HG03520 (cell line): ENCODE measurements at regions not wholly inside any gene's neighbourhood (a gene's known extent, or its start where the extent isn't known, plus 50 kb on each side); places are given as distances from the start of the nearest gene placed in this dataset.
"Not testable (repeated sequence)": the region's sequence is repeated elsewhere in the genome, so short reads cannot be mapped to it uniquely, and the experiment has no call there.

Experiments used
- ATAC-seq: cut with Tn5 transposase; IDR thresholded peaks from one replicate; pipeline ENCODE4 v1.9.1; 2021; ENCODE audit warnings: mild to moderate bottlenecking, moderate library complexity; ENCODE audit not compliant: unreplicated experiment

DNA sequence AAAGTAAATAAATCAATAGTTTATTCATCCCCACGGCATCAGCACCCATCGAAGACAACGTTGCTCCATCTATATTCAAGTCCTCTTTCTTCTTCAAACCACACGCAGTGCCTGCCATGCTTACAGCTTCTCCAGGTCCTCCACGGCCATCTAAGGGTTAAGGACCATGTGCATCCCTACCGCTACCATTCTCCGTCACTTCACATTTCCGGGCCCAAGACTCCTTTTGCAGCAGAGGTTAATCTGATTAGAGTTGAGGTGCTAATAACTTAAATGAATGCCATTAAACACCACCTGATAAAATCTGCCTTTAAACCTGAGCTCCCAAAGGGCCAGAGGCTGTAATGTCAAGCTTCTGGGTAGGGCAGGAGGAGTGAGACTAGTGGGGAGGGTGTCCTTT lies 79.7 kb upstream of the CCND2 start:
- ATAC-seq: no peak

DNA sequence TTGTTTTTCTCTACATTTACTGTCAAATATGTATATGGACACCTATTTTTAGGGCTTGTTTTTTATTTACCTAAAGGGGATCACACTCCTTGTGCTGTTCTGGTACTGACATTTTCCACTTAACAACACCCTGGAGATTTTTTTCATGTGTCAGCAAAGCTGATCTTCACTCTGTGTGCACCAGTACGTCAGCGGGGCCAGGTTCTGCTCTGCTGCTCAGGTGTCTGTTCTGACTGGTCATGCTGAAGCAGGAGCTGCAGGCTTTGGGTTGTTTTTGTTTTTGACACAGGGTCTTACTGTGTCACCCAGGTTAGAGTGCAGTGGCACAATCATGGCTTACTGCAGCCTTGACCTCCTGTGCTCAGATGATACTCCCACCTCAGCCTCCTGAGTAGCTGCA lies 81.9 kb upstream of the CCND2 start:
- no peak for ATAC-seq

DNA sequence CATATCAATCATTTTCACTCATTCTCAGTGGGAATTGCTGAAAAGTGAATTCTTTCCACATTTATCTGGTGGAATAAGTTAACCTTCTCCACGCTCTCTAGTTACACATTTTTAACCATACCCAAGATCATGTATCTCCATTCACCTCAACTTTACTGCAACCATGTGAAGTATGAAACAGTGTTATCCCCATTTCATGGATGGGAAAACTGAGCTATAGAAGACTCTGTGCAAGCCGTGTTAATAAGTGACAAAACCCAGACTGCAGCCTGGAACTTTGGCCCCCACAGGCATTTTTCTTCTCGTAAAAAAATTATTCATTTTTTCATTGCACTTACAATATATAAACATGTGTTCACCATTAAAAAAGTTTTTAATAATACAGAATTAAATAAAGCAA lies 82.4 kb upstream of the CCND2 start:
- ATAC-seq: no peak

DNA sequence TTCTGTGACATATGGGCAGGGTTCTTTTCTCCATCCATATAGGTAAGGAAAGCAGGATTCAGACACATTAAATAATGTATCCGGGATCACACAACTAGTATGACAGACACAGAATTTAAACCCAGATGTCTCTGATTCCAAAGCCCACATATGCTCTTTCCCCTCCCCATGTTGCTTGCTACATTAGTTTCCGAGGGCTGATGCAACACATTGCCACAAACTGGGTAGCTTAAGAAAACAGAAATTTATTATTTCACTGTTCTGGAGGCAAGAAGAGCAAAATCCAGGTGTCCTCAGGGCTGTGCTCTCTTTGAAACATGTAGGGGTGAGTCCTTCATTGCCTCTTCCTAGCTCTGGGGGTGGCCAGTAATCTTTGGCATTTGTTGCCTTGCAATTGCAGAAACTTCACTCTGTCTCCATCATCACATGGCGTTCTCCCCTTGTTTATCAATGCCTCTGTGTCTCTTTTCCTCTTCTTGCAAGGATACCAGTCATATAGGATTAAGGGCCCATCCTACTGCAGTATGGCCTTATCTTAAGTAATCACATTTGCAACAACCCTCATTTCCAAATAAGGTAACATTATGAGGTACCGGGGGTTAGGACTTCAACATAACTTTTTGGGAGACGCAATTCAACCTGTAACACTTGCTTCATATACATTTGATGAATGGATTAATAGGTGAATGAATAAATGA lies 83.0 kb upstream of the CCND2 start:
- no peak for ATAC-seq

DNA sequence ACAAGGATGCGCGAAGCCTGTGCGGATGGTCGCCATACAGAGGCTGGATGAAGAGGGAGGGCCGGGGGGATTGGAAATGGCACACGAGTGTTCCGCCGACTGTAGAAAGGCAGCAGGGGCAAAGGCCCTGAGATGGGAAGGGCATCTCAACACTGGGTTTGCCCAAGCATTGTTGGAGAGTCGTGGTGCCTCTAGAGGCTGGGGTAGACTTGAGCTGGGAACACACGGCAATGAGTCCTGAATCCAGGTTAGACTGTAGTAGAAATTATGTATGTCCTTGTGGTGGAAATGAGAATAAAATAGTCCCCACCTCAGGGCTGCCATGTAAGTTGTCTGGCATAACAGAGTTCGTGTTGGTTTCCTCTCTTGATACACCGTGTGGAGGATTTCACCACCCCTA lies 83.8 kb upstream of the CCND2 start:
- ATAC-seq: no peak

DNA sequence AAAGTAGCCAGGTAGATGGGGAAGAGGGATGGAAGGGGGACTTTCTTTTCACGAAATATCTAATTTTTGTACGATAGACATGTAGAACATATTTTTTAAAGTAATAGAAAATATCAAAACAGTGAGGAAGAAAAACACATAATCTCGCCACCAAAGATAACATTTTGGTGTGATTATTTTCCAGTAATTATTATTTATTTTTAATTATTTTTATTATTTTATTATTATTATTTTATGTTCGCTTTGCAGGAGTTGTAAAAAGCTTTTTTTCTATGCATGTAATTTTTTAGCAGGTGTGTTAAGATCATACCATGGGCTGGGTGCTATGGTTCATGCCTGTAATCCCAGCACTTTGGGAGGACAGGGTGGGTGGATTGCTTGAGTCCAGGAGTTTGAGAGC lies 85.6 kb upstream of the CCND2 start:
- no peak for ATAC-seq

DNA sequence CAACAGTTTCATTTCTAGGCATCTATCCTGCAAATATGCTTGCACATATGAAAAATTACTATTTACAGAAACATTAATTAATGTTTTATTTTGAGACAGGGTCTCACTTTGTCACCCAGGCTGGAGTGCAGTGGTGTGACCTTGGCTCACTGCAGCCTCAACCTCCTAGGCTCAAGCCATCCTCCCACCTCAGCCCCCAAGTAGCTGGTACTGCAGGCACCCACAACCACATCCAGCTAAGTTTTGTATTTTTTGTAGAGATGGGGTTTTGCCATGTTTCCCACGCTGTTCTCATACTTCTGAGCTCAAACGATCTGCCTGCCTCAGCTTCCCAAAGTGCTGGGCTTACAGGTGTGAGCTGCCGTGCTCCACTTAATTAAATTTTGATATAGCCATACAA lies 86.2 kb upstream of the CCND2 start:
- ATAC-seq: not testable (repeated sequence)

DNA sequence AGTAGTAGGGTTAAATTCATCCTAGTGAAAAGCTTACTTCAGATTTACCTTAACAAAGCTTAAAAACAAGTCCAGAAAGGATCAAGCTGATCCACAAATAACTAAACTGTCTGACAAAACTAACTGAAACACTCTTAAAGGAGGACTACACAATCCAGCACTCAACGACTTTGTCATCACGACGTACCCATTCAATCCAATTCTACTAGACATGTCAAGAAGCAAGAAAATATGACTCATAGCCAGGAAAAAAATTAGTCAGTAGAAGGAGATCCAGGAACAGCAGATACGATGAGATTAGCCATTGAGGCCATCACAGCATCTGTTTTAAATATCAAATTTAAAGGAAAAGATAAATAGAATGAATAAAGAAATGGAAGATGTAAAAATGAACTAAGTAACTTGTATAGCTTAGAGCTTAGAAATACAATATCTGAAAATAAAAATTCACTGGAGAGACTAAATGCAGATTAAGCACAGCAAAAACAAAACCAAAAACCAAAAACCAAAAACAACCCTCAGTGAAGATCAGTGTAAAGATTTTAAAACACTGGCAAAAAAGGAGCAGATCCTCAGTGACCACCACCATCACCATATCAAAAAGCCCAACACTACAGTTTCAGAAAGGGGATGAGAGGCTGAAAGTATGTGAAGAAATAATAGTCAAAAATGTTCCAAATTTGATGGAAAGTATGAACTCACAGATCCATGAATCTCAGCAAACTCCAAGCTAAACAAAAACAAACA lies 95.0 kb upstream of the CCND2 start:
- no peak for ATAC-seq

DNA sequence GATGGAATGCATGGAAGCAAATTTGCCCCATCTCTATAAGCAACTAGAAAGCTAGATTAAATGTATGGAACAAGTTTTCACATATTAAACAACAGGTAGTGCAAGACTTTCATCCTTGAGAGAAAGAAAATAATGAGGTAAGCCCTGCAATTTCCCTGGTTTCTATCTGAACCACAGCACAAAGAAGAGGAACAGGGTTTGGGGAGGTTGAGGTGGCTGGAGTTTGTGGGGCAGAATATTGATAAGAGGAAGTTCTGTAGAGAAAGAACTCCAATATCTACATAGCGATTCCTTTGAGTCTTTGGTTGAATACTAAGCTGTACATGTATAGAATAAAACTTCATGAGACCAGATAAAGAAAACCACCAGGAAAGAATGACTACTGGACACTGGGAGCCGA lies 96.3 kb upstream of the CCND2 start:
- ATAC-seq: no peak

DNA sequence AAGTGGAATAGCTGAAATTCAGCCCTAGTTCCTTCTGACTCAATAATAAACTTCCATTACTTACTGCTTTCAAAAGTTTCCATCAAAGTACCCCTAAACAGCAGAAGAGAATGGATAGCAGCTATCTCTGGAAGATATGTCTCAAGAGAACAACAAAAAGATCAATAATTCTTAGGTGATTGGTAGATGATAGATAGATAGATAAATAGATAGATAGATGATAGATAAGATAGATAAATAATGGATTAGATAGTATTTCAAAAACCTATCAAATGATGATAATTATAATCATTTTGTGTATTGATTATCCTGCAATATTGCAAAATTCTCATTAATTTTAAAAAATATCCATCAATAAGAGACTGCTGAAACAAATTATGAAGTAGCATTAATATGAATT lies 97.4 kb upstream of the CCND2 start:
- no peak for ATAC-seq

DNA sequence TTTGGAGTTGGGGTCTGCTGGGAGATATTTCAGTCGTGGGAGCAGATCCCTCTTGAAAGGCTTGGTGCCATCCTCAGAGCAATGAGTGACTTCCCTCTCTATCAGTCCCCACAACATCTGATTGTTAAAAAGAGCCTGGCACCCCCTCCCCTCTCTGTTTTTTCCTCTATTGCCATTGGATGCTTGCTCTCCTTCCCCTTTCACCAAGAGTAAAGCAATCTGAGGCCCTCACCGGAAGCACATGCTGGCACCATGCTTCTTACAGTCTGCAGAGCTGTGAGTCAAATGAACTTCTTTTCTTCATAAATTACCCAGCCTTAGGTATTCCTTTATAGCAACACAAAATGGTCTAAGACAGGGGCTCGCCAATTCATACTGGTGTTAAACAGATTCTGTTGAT lies 99.1 kb upstream of the CCND2 start:
- ATAC-seq: no peak

DNA sequence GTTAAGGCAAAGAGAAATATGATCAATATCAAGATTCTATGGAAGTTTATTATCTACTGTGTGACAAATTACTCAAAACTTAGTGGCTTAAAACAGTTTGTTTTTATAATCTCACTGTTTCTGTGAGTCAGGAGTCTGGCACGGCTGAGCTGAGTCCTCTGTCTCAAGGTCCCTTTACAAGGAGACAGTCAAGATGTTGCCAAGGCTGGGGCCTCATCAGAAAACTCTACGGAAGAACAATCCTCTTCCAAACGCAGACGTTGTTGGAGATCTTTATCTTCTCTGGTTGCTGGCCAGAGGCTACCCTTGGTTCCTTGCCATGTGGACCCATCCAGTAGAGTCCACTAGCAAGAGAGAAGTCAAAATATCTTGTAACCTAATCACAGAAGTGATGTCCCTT lies 100.6 kb upstream of the CCND2 start:
- ATAC-seq: no peak

DNA sequence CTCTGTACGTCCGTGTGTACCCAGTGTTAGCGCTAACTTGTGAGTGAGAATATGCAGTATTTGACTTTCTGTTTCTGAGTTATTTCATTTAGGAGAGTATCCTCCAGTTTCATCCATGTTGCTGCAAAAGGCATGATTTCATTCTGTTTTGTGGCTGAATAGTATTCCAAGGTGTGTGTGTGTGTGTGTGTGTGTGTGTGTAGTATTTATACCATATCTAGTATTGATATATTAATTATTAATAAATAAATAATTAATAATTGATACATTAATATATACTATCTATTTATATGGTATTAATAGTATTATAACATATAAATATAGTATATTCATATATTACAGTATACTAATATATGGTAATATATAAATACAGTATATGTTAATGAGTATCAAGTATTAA lies 101.8 kb upstream of the CCND2 start:
- no peak for ATAC-seq

DNA sequence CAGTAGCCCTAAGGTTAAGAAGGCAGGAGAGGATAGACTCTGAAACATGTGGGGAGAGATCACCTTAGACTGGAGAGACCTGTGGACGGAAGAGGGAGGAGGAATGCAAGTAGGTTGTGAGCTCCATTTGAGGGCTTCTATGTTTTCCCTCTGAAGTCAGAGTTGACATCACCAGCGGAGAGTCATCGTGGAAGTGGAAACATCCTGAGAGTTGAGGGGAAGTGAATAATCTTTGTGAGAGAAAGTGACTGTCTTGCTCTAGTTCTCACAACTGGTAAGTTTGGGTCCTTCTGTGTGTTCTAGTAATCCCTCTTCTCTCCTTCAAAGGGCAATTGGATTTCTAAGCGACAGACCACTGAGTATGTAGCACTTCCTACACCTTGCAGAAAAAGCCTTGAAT lies 103.6 kb upstream of the CCND2 start:
- no peak for ATAC-seq

DNA sequence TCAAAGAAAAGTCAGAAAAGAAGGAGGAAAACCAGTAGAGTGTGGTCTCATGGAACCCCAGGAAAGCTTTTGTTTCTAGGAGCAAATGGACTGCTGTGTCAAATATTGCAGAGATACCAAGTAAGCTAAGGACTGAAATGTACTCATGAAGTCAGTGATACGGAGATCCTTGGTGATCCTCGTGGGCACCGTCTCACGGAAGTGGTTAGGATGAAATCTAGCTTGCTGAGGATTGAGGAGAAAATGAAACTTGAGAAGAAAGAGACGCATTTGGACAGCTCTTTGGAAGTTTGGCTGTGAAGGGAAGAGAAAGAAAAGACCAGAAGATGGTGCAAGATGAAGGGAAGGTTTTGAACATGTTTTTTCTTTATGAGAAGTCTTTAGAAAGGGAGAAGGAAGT lies 104.0 kb upstream of the CCND2 start:
- ATAC-seq: no peak

DNA sequence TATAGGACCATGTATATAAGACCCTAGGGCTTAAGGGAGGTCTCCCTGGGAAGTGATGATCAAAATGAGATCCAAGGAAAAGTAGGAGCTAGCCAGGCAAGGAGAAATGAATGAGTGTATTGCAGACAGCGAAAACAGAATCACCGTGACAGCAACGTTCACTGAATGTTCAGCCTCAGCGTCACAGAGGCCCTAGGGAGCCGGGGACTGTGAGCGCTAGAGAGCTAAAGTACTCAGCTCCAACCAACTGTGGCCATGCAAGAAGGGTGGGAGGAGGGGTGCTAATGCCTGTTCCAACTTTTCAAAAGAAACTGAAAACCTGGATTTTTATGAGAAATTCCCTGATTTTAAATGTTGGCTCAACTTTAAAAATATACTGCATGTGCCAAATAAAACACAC lies 105.5 kb upstream of the CCND2 start:
- no peak for ATAC-seq

DNA sequence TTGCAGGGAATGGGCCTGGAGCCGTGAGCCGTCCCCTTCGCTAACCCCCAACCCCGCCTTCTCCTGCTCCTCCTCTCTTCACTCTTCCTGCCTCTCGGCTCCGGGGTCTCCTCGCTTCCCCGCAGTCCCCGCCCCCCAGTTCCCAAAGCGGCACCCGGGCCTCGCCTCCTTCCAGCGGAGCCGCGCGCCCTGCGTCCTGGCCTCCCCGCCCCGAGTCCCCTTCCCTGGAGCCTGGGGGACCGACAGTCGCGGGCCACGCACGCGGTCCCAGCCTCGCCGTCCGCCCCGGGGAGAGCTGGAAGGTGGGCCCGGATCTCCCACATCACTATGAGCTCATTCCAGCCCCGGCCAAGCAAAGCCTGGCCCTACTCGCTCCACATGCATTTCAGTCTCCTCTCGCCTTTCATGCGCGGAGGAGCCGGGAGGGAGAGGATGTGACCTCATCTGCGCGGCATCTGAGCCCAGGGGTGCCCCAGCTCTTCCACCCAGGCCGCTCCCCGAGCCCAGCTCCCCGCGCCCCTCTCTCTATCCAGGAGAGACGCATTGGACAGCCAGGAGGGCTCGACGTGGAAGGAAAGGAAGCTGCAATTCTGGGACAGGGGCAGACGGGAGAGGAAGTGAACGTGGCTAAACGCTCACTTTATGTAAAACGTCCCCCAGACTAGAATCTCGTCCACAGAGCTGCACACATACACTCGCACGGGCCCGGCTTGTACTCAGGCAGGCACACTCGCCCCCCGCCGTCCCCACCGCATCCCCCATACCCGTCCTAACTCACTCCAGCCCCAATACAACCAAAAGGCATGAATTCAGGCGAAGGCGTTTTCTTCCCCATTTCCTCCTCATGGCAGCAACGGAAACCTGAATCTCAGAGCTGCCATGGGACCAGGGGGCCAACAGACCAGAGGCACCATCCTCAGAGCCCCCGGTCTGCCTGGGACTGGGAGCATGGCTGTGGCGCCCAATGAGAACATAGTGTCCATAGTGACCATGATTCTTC lies 108.7 kb upstream of the CCND2 start:
- ATAC-seq: no peak

DNA sequence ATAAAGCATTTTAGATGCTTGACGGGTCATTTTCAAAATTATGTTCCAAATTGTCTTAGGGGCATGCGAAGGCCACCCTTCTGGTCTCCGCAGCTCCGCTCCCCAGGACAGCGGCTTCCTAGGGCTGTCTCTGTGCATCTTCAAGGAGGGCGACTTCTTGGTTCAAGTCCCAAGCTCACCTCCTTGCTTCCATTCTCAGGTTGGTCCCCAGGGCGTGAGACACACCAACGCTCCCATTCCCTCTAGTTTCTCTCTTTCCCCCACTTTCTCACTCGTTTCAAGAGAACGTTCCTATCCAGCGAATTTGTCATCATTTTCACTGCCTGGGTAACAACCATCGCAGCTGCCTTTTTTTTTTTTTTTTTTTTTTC lies 109.4 kb upstream of the CCND2 start:
- no peak for ATAC-seq

DNA sequence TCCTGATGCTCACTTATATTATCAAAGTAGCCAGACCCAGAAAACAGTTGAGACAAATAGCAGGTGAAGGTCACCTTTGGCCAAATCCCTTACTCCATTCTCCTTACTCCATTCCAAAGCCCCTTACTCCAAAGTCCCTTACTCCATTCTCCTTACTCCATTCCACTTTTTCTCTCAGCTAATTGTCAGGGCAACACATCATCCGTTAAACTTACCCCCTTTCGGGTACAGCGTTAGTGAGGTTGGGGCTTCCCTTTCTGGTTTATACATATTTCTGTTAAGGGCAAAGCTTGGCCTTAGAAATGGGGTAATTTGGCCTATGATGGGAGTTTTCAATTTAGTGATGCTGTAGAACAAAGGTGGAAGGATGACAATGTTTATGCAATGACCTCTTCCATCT lies 111.8 kb upstream of the CCND2 start:
- ATAC-seq: no peak

DNA sequence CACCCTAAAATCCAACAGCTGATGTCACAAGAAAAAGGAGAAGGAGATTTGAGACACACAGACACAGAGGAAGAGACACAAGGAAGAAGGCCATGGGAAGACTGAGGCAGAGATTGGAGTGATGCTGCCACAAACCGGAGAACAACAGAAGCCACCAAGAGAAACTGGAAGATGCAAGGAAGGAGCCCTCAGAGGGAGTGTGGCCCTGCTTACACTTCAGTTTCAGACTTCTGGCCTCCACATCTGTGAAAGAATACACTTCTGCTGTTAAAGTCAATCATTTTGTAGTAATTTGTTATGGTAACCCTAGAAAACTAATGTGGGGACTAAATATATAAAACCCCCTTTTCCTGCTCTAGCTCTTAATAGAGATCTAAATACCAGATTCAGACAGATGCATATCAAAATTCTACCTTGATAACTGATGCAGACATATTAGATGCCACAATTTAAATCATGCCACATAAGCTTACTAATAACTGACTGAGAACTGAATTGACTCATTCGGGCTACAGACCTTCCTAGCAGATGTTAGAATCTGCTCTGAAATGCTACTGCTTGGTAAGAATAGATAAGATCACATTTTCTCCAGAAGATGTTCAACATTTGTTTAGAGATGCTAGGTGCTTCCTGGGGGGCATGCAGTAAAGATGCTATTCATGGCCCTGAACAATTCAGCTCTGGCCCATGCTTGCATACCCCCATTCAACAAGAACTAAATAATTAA lies 113.1 kb upstream of the CCND2 start:
- ATAC-seq: no peak

DNA sequence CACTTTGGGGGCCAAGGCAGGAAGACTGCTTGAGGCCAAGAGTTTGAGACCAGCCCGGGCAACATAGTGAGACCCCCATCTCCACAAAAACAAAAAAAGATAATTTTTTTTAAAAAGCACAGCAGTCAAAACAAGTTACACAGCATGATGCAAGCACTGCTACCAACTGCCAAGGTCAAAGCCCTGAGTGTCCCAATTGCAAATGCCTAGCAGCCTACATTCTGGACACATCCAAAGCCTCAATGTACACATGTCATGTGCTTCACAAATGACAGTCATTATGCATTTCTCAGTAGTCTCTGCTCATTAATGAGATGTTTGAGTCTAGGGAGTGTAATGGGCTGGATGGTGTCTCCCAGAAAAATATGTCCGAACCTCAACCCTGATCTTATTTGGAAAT lies 113.7 kb upstream of the CCND2 start:
- no peak for ATAC-seq
